Esophagus squamous epithelium (tissue), 5 donors: ENCODE measurements at regions not wholly inside any gene's neighbourhood (a gene's known extent, or its start where the extent isn't known, plus 50 kb on each side); places are given as distances from the start of the nearest gene placed in this dataset.

ENCODE experiments used
- DNase-seq: peaks from one replicate; lab custom pipeline; 2025; lab: John Stamatoyannopoulos, UW
- H3K27ac ChIP-seq, 4 donors: fragments of 200-600 bp; sonication (generic); one replicate each; pipeline ENCODE4 v1.5.1; 2016 to 2019; ENCODE audit warnings: mild to moderate bottlenecking in 1 of 4
- H3K27me3 ChIP-seq, 4 donors: fragments of 200-600 bp; sonication (generic); 1 replicate in 3 of 4; 2 replicates in 1 of 4; pipeline versions ENCODE4 v1.5.1 to v1.6.0; 2017 to 2021; ENCODE audit warnings: antibody characterized with exemption in 1 of 4
- H3K36me3 ChIP-seq, 3 donors: fragments of 200-600 bp; sonication (generic); one replicate each; pipeline ENCODE4 v1.5.1; 2016 to 2019
- H3K4me1 ChIP-seq, 3 donors: fragments of 200-600 bp; sonication (generic); one replicate each; pipeline ENCODE4 v1.5.1; 2017 to 2019
- H3K4me3 ChIP-seq, 4 donors: fragments of 200-600 bp; sonication (generic); 1 replicate in 3 of 4; 2 replicates in 1 of 4; pipeline ENCODE4 v1.5.1; 2016 to 2019; ENCODE audit warnings: mild to moderate bottlenecking in 2 of 4, moderate library complexity in 1 of 4
- H3K9me3 ChIP-seq, 3 donors: fragments of 200-600 bp; sonication (generic); one replicate each; pipeline ENCODE4 v1.5.1; 2016 to 2019
- CTCF ChIP-seq, 6 experiments: fragments of 450-650 bp in 4 of 6; fragments of 200-600 bp in 2 of 6; sonication (generic) in 2 of 6; IDR thresholded peaks; one replicate each; pipeline ENCODE4 v1.5.1; 2016 to 2019; ENCODE audit warnings: antibody characterized with exemption in 6 of 6, mild to moderate bottlenecking in 4 of 6, moderate library complexity in 4 of 6
- POLR2A ChIP-seq, 4 donors: fragments of 450-650 bp; IDR thresholded peaks; one replicate each; pipeline ENCODE4 v1.6.1; 2017; ENCODE audit warnings: antibody characterized with exemption in 4 of 4, mild to moderate bottlenecking in 4 of 4, moderate library complexity in 3 of 4
- WGBS, 2 donors: methylation state at CpG; one replicate each; pipeline ENCODE4 v1.1.5; 2018; 5-methylcytosine and 5-hydroxymethylcytosine counted together
- intact Hi-C: fragments of 100-400 bp; cut with DNase I; formaldehyde crosslinking; loops from one replicate; pipeline ENCODE4 v1.15.0; 2022
- donor health status: DM: yes; HTN: yes; CAD: no.

DNA sequence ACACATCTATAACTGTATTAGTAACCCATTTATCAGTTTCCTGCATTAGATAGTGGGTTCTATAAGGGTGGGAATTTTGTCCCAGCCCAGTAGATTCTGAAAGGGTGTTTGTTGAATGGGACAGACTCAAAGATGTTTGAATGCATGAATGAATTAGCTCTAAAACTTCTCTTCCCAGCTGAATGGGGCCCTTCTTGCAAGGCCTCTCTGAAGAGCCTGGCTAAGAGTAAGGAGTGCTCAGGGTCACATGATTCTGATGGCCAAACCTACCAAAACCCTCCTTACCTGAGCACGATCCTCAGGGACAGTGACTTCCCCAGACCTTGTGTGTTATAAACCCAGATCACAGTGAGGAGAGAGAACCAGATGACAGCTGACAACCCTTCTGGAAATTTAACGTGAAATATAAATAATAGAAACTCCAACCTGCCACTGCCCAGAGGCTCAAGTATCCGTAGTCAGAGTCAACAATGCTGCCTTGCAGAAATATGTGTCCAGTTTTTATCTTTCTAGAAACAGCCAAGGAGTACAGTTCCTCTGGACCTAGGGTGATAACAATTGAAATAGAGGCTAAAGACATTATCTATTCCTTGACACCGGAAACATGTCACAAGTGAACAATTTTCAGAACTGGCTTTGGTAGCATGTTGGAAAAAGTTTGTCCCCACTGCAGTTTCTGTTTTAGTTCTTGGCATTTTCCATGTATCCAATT lies 268.9 kb upstream of the MAF start:
- peaks cover 0 to 29% (median 3%) of the 10 kb centered on the region in 3 donors for H3K4me1 ChIP-seq
- WGBS, 2 donors = 86 to 93% methylated on average over 3 of the region's 4 CpGs
- H3K27me3 ChIP-seq = no peaks in the 10 kb centered on the region
- no peak overlapping the region for H3K4me3 ChIP-seq
- no peak overlapping the region for H3K27ac ChIP-seq
- no peak for TF ChIP-seq CTCF (IDR thresholded peaks at IDR 0.05)
- no peak for TF ChIP-seq POLR2A (IDR thresholded peaks at IDR 0.05)
- intact Hi-C loops = no loop called here
- H3K9me3 ChIP-seq = no peaks in the 10 kb centered on the region
- no peaks in the 10 kb centered on the region for H3K36me3 ChIP-seq
- no peak for DNase-seq

DNA sequence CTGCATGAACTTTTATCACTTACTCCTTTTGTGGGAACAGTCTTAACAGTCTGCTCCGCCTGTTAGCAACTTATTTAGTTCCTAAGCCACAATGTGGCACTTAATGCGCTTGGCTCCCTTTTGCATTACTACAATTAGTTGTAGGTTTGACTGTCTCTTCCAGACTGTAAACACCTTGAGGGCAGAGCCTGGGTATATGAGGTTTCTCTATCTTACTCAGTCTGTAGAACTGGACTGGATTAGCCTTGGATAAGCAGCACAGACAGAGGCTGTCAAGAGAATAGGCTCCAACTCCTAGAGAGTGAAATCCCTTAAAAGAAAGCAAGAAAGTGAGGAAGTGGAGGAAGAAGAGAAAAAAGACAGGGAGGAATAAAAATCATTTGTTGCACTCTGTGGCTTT lies 268.3 kb upstream of the MAF start:
- Histone ChIP-seq H3K4me3 (no peak overlapping the region), H3K4me1 (peaks cover 0 to 23% (median 3%) of the 10 kb centered on the region in 3 donors), H3K27me3 (no peaks in the 10 kb centered on the region), H3K36me3 (no peaks in the 10 kb centered on the region), H3K27ac (no peak overlapping the region), H3K9me3 (no peaks in the 10 kb centered on the region)
- no peak for DNase-seq
- WGBS, 2 donors = 78 to 100% methylated on average over 2 of the region's 2 CpGs
- no peak for TF ChIP-seq CTCF (IDR thresholded peaks at IDR 0.05)
- TF ChIP-seq POLR2A (IDR thresholded peaks at IDR 0.05) = no peak
- intact Hi-C loops = no loop called here

- Histone ChIP-seq H3K4me1 (peaks cover 0 to 14% (median 3%) of the 10 kb centered on the region in 3 donors), H3K27me3 (no peaks in the 10 kb centered on the region), H3K36me3 (no peaks in the 10 kb centered on the region), H3K27ac (no peak overlapping the region), H3K4me3 (no peak overlapping the region), H3K9me3 (no peaks in the 10 kb centered on the region)
- TF ChIP-seq CTCF (IDR thresholded peaks at IDR 0.05) (no peak), POLR2A (IDR thresholded peaks at IDR 0.05) (no peak)
- no peak for DNase-seq
- intact Hi-C loops = no loop called here
- WGBS, 2 donors = 87 to 90% methylated on average over 4 of the region's 4 CpGs
Measured at GRCh38 chr16:79867425-79867997, 267.0 kb upstream of the MAF start.

GRCh38 chr16:79865918-79866317 lies 265.4 kb upstream of the MAF start:
- TF ChIP-seq POLR2A (IDR thresholded peaks at IDR 0.05) (no peak), CTCF (IDR thresholded peaks at IDR 0.05) (no peak)

GRCh38 chr16:79864781-79865391 lies 264.3 kb upstream of the MAF start:
- no peaks in the 10 kb centered on the region for H3K36me3 ChIP-seq
- H3K27me3 ChIP-seq = no peaks in the 10 kb centered on the region
- no peak for DNase-seq
- intact Hi-C loops = no loop called here
- no peak overlapping the region for H3K4me3 ChIP-seq
- WGBS, 2 donors = 80 to 89% methylated on average over 7 of the region's 7 CpGs
- H3K9me3 ChIP-seq = no peaks in the 10 kb centered on the region
- TF ChIP-seq CTCF (IDR thresholded peaks at IDR 0.05) (no peak), POLR2A (IDR thresholded peaks at IDR 0.05) (no peak)
- peaks cover 0 to 4% (median 0%) of the 10 kb centered on the region in 3 donors for H3K4me1 ChIP-seq
- H3K27ac ChIP-seq = no peak overlapping the region

More at GRCh38 chr16:79865918-79866317, 265.4 kb upstream of the MAF start:
- intact Hi-C loops = no loop called here
- Histone ChIP-seq H3K36me3 (no peaks in the 10 kb centered on the region), H3K27ac (no peak overlapping the region), H3K4me1 (no peaks in the 10 kb centered on the region), H3K9me3 (no peaks in the 10 kb centered on the region), H3K4me3 (no peak overlapping the region), H3K27me3 (no peaks in the 10 kb centered on the region)
- DNase-seq = no peak
- WGBS, 2 donors = 85 to 86% methylated on average over 6 of the region's 6 CpGs
